ENCODE measurements at regions not wholly inside any gene's neighbourhood (a gene's known extent, or its start where the extent isn't known, plus 50 kb on each side); places are given as distances from the start of the nearest gene placed in this dataset.

DNA sequence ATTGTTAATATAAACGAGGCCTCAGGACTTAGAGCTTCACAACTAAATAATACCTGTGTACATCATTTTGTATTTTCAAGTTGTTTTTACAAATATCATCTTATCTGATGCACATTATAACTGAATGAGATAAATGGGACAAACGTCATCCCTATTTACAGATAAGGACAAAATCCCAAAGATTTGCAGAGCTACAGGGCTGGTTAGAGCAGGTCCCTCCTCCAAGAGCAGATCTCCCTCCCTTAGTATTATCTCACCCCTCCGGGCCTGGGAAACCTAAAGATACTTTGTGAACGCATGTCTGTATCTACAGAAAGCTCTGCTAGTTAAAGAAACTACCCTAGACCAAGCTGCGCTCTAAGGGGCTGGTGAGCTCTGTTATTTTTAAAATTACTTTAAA is 130.4 kb upstream of the PROKR2 start:
- no peak for TF ChIP-seq CTCF (conservative IDR thresholded peaks at IDR 0.05; ENCODE audit: low read depth, low read length)
- TF ChIP-seq EZH2 (IDR thresholded peaks at IDR 0.05; ENCODE audit: borderline replicate concordance, low read depth, low read length, poor library complexity, severe bottlenecking) = no peak

All from A673 (cell line).